ENCODE measurements at regions not wholly inside any gene's neighbourhood (a gene's known extent, or its start where the extent isn't known, plus 50 kb on each side); places are given as distances from the start of the nearest gene placed in this dataset.

DNA sequence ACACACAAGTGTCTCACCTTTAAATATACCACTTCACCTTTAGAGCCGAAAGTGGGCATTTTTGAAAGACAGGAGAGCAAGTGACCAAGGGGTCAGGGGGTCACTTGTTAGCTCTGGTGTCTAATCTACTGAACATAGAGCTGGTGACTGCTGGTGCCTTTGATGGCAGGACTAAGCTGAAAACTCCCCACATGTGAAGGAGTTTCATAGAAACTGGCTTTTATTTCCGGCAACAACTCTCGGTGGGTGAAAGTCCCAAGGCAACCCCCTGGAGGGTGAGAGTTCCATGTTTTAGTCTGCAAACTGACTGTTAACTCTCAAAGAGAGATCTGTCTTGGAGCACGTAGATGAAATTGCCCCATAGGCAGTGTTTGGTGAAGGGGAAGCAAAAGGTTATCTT is 466.9 kb downstream of the DMRTA1 start:
- DNase-seq (ENCODE audit: low spot score), result no peak
- H3K27ac ChIP-seq, result no peak overlapping the region
- TF ChIP-seq, protein P1, sequence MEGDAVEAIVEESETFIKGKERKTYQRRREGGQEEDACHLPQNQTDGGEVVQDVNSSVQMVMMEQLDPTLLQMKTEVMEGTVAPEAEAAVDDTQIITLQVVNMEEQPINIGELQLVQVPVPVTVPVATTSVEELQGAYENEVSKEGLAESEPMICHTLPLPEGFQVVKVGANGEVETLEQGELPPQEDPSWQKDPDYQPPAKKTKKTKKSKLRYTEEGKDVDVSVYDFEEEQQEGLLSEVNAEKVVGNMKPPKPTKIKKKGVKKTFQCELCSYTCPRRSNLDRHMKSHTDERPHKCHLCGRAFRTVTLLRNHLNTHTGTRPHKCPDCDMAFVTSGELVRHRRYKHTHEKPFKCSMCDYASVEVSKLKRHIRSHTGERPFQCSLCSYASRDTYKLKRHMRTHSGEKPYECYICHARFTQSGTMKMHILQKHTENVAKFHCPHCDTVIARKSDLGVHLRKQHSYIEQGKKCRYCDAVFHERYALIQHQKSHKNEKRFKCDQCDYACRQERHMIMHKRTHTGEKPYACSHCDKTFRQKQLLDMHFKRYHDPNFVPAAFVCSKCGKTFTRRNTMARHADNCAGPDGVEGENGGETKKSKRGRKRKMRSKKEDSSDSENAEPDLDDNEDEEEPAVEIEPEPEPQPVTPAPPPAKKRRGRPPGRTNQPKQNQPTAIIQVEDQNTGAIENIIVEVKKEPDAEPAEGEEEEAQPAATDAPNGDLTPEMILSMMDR (IDR thresholded peaks at IDR 0.05), result no peak
- H3K4me3 ChIP-seq, result no peak overlapping the region

DNA sequence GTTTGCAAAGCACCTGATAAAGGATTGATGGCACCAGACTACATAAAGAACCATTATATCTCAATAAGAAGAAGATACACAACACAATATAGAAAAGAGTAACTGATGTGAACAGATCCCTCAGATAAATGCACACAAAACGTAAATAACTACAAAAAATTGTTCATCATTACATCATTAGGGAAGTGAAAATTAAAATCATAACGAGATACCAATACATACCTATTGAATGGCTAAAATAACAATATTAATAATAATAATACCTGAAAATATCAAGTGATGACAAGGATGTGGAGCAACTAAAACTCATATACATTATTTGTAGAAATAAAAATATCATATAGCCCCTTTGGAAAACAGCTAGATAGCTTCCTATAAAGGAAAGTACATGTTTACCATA is 469.5 kb downstream of the DMRTA1 start:
- no peak overlapping the region for H3K4me3 ChIP-seq
- TF ChIP-seq, protein P1 (IDR thresholded peaks at IDR 0.05), result no peak
- DNase-seq (ENCODE audit: low spot score), result no peak
- no peak overlapping the region for H3K27ac ChIP-seq

DNA sequence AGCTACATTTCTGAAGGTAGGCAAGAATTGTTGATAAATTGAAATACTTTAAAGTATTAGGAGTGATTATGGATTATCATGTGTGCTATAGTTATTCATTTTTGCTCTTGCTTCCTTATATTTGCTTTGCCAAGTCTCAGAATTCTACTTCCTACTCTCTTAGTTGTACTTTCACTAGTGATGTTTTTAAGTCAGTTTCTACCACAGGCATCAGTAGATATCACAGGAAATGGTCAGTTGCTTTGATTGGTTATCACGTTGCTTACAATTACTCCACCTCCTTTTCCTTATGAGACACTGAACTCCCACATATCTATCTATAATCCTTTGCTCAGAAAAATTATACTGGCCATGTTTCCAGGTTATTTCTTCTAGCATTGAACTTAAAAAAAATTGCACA is 472.8 kb downstream of the DMRTA1 start:
- no peak overlapping the region for H3K27ac ChIP-seq
- TF ChIP-seq, protein P1 (IDR thresholded peaks at IDR 0.05), result no peak
- DNase-seq (ENCODE audit: low spot score), result no peak
- H3K4me3 ChIP-seq, result no peak overlapping the region

DNA sequence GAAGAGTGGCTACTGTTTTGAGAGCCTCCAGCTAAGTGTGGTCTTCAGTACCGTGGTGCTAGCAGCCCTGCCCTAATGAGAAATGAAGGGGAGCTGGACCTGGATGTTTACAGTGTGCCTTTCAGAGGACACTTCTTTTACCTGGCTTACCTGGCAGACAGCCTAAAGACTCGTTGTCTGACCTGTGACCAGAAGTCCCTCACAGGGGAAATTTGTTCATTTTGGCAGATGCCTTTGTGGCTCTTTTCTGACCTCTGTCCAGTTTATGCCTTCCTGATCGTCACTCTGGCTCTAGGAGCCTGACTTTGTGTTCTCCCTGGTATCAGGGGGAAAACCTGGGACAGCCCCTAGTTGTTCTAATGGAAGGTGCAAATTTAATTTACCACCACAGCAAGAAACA is 475.1 kb downstream of the DMRTA1 start:
- Histone ChIP-seq H3K4me3 (no peak overlapping the region), H3K27ac (no peak overlapping the region)
- TF ChIP-seq, protein P1 (IDR thresholded peaks at IDR 0.05), result no peak
- no peak for DNase-seq (ENCODE audit: low spot score)

DNA sequence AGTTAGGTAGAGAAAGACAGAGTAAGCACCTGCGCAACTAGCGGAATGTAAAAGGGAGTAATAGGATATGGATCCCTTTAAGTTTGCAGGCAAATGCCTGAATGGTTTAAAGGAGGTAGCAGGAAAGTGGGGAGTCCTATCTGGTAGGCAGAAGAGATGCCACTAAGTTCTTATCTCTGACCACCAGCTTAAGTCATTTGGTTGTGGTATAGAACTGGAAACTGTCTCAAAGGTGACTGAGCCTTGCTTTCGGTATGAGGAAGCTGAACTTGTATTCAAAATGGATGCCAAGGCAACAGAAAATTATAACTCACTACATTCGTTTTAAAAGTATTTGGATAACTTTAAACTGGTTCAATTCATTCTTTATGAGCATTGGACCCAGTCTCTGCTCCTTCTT is 475.6 kb downstream of the DMRTA1 start:
- no peak overlapping the region for H3K27ac ChIP-seq
- no peak for DNase-seq (ENCODE audit: low spot score)
- no peak overlapping the region for H3K4me3 ChIP-seq
- TF ChIP-seq, protein P1 (IDR thresholded peaks at IDR 0.05), result no peak

DNA sequence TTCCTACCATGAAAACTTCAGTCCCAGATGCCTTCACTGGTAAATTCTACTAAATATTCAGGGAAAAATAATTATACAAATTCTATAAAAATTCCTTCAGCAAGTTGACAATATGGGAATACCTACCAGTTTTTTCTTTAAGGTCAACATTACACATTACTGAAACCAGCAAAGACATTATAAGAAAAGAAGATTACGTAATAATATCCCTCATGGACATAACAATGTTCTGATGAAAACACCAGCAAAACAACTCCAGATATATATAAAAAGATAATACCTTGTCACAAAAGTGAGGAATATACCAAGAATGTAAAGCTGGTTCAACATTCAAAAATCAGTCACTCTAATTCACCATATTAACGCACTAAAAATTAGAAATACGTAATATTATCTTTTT is 507.9 kb downstream of the DMRTA1 start:
- TF ChIP-seq, protein P1 (IDR thresholded peaks at IDR 0.05), result no peak
- no peak overlapping the region for H3K27ac ChIP-seq
- H3K4me3 ChIP-seq, result no peak overlapping the region
- DNase-seq (ENCODE audit: low spot score), result no peak

DNA sequence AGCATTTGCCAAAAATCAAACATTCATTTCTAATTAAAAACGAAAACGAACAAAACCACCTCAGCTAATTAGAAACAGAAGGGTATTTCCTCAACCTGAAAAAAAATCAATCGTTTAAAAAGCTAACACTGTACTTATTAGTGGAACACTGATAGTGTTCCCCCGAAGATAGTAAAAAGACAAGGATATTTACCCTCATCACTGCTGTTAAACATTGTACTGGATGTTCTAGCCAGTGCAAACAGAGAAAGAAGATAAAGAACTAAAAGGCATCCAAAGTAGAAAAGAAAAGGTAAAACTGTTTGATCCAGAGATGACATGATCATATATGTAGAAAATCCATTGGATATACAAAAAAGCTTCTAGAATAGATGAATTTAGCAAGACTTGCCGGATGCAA is 508.3 kb downstream of the DMRTA1 start:
- no peak for DNase-seq (ENCODE audit: low spot score)
- Histone ChIP-seq H3K27ac (no peak overlapping the region), H3K4me3 (no peak overlapping the region)
- TF ChIP-seq, protein P1 (IDR thresholded peaks at IDR 0.05), result no peak
